Heart left ventricle (tissue), 13 donors: ENCODE measurements at regions not wholly inside any gene's neighbourhood (a gene's known extent, or its start where the extent isn't known, plus 50 kb on each side); places are given as distances from the start of the nearest gene placed in this dataset.

Source experiments
- POLR2A ChIP-seq, 2 donors: fragments of 450-650 bp; IDR thresholded peaks; one replicate each; pipeline ENCODE4 v1.6.1; 2017; ENCODE audit warnings: antibody characterized with exemption in 2 of 2, mild to moderate bottlenecking in 2 of 2, moderate library complexity in 2 of 2
- TF ChIP-seq, protein P1 (sequence below), 12 donors: fragments of 200-600 bp; sonication (generic) in 4 of 12; IDR thresholded peaks; one replicate each; pipeline versions ENCODE4 v1.5.0 to v1.8.0; 2018 to 2022; ENCODE audit warnings: antibody characterized with exemption in 12 of 12, mild to moderate bottlenecking in 5 of 12
- donor health status: ischemic (EF 13 %, LVEDD 7.1; RV severe dilation, severe dysfunction).
- donor health status: DM: no; HTN: yes; CAD: no.
- donor health status: DM: no; HTN: no; CAD: no.
- donor health status: ischemic (EF 25% LVEDD 6.9; RV normal size, moderate dysfunction).
- donor health status: ischemic (EF 25% LVEDD 5.7; RV mildly dilated, moderate dysfunction).
- donor health status: ischemic (EF 35%, LVEDD 5.7; RV mildly dilated, moderate dysfunction).
- donor health status: nonischemic (EF 11% LVEDD 7.7; RV severe dilation, severe dysfunction).
- donor health status: DM: yes; HTN: yes; CAD: no.
- donor health status: PGD.
- donor health status: ischemic (EF 29% LVEDD 5.4; RV normal size, mild dysfunction).
- donor health status: nonischemic (EF 23%, LVEDD 6.1; RV moderate dilation, normal function).

- TF ChIP-seq POLR2A (IDR thresholded peaks at IDR 0.05), result no peak
- TF ChIP-seq, protein P1, sequence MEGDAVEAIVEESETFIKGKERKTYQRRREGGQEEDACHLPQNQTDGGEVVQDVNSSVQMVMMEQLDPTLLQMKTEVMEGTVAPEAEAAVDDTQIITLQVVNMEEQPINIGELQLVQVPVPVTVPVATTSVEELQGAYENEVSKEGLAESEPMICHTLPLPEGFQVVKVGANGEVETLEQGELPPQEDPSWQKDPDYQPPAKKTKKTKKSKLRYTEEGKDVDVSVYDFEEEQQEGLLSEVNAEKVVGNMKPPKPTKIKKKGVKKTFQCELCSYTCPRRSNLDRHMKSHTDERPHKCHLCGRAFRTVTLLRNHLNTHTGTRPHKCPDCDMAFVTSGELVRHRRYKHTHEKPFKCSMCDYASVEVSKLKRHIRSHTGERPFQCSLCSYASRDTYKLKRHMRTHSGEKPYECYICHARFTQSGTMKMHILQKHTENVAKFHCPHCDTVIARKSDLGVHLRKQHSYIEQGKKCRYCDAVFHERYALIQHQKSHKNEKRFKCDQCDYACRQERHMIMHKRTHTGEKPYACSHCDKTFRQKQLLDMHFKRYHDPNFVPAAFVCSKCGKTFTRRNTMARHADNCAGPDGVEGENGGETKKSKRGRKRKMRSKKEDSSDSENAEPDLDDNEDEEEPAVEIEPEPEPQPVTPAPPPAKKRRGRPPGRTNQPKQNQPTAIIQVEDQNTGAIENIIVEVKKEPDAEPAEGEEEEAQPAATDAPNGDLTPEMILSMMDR (IDR thresholded peaks at IDR 0.05), result no peak
Measured at GRCh38 chr5:68983959-68984358, 109.9 kb upstream of the SLC30A5 start.
